Endothelial cell of umbilical vein (primary cell): ENCODE measurements at regions not wholly inside any gene's neighbourhood (a gene's known extent, or its start where the extent isn't known, plus 50 kb on each side); places are given as distances from the start of the nearest gene placed in this dataset.

Source experiments
- JUN ChIP-seq: IDR thresholded peaks from 2 replicates; pipeline ENCODE4 v1.6.1; 2011; ENCODE audit warnings: borderline replicate concordance, low read depth; ENCODE audit not compliant: insufficient read length, insufficient read depth
- TF ChIP-seq, protein P1 (sequence below), 2 donors: IDR thresholded peaks; 1 replicate in 1 of 2; 2 replicates in 1 of 2; pipeline ENCODE4 v1.5.1; 2011; ENCODE audit warnings: low read length in 2 of 2, mild to moderate bottlenecking in 2 of 2, moderate library complexity in 2 of 2, control low read depth in 1 of 2, inconsistent platforms in 1 of 2, low read depth in 1 of 2; ENCODE audit not compliant: insufficient read depth in 1 of 2; ENCODE audit errors: extremely low read depth in 1 of 2

DNA sequence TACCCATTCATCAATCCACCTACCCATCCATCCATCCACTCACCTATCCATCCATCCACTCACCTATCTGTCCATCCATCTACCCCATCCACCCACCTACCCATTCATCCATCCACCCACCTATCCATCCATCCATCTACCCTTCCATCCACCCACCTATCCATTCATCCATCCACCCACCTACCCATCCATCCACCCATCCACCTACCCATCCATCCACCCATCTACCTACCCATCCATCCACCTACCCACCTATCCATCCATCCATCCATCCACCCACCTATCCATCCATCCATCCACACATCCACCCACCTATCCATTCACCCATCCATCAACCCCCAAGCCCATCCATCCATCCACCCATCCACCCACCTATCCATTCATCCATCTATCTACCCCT lies 267.1 kb downstream of the MRTFB start:
- no peak for TF ChIP-seq JUN
- TF ChIP-seq, protein P1, sequence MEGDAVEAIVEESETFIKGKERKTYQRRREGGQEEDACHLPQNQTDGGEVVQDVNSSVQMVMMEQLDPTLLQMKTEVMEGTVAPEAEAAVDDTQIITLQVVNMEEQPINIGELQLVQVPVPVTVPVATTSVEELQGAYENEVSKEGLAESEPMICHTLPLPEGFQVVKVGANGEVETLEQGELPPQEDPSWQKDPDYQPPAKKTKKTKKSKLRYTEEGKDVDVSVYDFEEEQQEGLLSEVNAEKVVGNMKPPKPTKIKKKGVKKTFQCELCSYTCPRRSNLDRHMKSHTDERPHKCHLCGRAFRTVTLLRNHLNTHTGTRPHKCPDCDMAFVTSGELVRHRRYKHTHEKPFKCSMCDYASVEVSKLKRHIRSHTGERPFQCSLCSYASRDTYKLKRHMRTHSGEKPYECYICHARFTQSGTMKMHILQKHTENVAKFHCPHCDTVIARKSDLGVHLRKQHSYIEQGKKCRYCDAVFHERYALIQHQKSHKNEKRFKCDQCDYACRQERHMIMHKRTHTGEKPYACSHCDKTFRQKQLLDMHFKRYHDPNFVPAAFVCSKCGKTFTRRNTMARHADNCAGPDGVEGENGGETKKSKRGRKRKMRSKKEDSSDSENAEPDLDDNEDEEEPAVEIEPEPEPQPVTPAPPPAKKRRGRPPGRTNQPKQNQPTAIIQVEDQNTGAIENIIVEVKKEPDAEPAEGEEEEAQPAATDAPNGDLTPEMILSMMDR (IDR thresholded peaks at IDR 0.05; ENCODE audit: extremely low read depth in 1 of 2, insufficient read depth in 1 of 2, low read depth in 1 of 2, low read length in 2 of 2) = no peak
